Neural cell (in vitro differentiated cells): ENCODE measurements at regions not wholly inside any gene's neighbourhood (a gene's known extent, or its start where the extent isn't known, plus 50 kb on each side); places are given as distances from the start of the nearest gene placed in this dataset.

Experiments
- EP300 ChIP-seq: fragments of 450-650 bp; conservative IDR thresholded peaks from 2 replicates; pipeline ENCODE4 v1.6.1; 2014; ENCODE audit warnings: antibody characterized with exemption, mild to moderate bottlenecking, moderate library complexity; ENCODE audit not compliant: poor library complexity, severe bottlenecking
- EZH2 ChIP-seq: fragments of 200-600, 300-800 bp; shearing (Covaris generic), sonication (generic); IDR thresholded peaks from 2 replicates; pipeline ENCODE4 v1.6.1; 2014; ENCODE audit warnings: antibody characterized with exemption, low read length, borderline replicate concordance, mild to moderate bottlenecking; ENCODE audit not compliant: insufficient read depth, poor library complexity, severe bottlenecking
- POLR2AphosphoS5 ChIP-seq: IDR thresholded peaks from 2 replicates; pipeline ENCODE4 v1.6.1; 2012
- RAD21 ChIP-seq: fragments of 450-650 bp; conservative IDR thresholded peaks from 2 replicates; pipeline ENCODE4 v1.6.1; 2014; ENCODE audit warnings: antibody characterized with exemption, mild to moderate bottlenecking, moderate library complexity
- REST ChIP-seq: IDR thresholded peaks from 2 replicates; pipeline ENCODE4 v1.6.1; 2012; ENCODE audit warnings: borderline replicate concordance
- SMC3 ChIP-seq: fragments of 450-650 bp; conservative IDR thresholded peaks from 2 replicates; pipeline ENCODE4 v1.6.1; 2014; ENCODE audit warnings: antibody characterized with exemption, mild to moderate bottlenecking, moderate library complexity; ENCODE audit not compliant: poor library complexity
- TAF1 ChIP-seq: IDR thresholded peaks from 2 replicates; pipeline ENCODE4 v1.6.1; 2012; ENCODE audit warnings: low read depth
- TF ChIP-seq, protein P1 (sequence below): fragments of 450-650 bp; IDR thresholded peaks from 2 replicates; pipeline ENCODE4 v1.5.1; 2014; ENCODE audit warnings: antibody characterized with exemption, mild to moderate bottlenecking, moderate library complexity; ENCODE audit not compliant: poor library complexity, severe bottlenecking

DNA sequence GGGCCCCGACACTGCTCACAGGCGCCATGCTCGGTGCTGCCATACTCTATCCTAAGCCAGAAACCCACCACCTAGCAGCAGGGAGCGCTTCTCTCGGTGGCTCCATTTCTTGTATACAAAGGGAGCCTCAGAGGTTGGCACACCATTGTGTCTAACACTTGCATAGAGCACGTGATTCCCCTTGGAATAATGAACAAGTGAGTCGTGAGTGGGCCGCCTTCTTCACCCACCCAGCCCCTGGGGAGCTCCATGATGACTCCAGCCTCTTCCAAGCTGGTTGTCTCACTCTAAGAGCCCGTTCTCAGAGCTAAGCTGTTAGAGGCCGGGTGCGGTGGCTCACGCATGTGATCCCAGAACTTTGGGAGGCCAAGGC, 82.3 kb upstream of the ZNF469 start:
- no peak for TF ChIP-seq EZH2
- TF ChIP-seq RAD21 = no peak
- TF ChIP-seq, protein P1, sequence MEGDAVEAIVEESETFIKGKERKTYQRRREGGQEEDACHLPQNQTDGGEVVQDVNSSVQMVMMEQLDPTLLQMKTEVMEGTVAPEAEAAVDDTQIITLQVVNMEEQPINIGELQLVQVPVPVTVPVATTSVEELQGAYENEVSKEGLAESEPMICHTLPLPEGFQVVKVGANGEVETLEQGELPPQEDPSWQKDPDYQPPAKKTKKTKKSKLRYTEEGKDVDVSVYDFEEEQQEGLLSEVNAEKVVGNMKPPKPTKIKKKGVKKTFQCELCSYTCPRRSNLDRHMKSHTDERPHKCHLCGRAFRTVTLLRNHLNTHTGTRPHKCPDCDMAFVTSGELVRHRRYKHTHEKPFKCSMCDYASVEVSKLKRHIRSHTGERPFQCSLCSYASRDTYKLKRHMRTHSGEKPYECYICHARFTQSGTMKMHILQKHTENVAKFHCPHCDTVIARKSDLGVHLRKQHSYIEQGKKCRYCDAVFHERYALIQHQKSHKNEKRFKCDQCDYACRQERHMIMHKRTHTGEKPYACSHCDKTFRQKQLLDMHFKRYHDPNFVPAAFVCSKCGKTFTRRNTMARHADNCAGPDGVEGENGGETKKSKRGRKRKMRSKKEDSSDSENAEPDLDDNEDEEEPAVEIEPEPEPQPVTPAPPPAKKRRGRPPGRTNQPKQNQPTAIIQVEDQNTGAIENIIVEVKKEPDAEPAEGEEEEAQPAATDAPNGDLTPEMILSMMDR = no peak
- TF ChIP-seq SMC3 = no peak
- TF ChIP-seq EP300 = no peak
- no peak for TF ChIP-seq POLR2AphosphoS5
- TF ChIP-seq REST = no peak
- no peak for TF ChIP-seq TAF1
